Smooth muscle cell (in vitro differentiated cells): ENCODE measurements at regions not wholly inside any gene's neighbourhood (a gene's known extent, or its start where the extent isn't known, plus 50 kb on each side); places are given as distances from the start of the nearest gene placed in this dataset.

ENCODE experiments used
- DNase-seq: peaks from one replicate; lab custom pipeline; 2025; ENCODE audit not compliant: unreplicated experiment; lab: John Stamatoyannopoulos, UW
- H2AFZ ChIP-seq: fragments of 200-600 bp; sonication (generic); 2 replicates; pipeline ENCODE4 v1.6.0; 2016; ENCODE audit warnings: antibody characterized with exemption, low read depth, mild to moderate bottlenecking
- H3F3A ChIP-seq: fragments of 200-600 bp; sonication (generic); 2 replicates; pipeline ENCODE4 v1.6.0; 2017; ENCODE audit warnings: antibody characterized with exemption, low read depth
- H3K27ac ChIP-seq: fragments of 200-600 bp; sonication (generic); 2 replicates; pipeline ENCODE4 v1.5.1; 2016; ENCODE audit warnings: low read depth, mild to moderate bottlenecking
- H3K27me3 ChIP-seq: fragments of 200-600 bp; sonication (generic); 2 replicates; pipeline ENCODE4 v1.6.1; 2016; ENCODE audit warnings: low read depth, mild to moderate bottlenecking
- H3K36me3 ChIP-seq: fragments of 200-600 bp; sonication (generic); 2 replicates; pipeline ENCODE4 v1.5.1; 2016; ENCODE audit warnings: low read depth
- H3K4me1 ChIP-seq: fragments of 200-600 bp; sonication (generic); 2 replicates; pipeline ENCODE4 v1.5.1; 2016; ENCODE audit warnings: low read depth
- H3K4me2 ChIP-seq: fragments of 200-600 bp; sonication (generic); 2 replicates; pipeline ENCODE4 v1.6.0; 2016; ENCODE audit warnings: mild to moderate bottlenecking
- H3K4me3 ChIP-seq: fragments of 200-600 bp; sonication (generic); 2 replicates; pipeline ENCODE4 v1.5.1; 2016; ENCODE audit warnings: mild to moderate bottlenecking
- H3K79me2 ChIP-seq: fragments of 200-600 bp; sonication (generic); 2 replicates; pipeline ENCODE4 v1.6.0; 2016; ENCODE audit warnings: low read depth, mild to moderate bottlenecking
- H3K9ac ChIP-seq: fragments of 200-600 bp; sonication (generic); 2 replicates; pipeline ENCODE4 v1.6.0; 2016; ENCODE audit warnings: low read depth
- H3K9me3 ChIP-seq: fragments of 200-600 bp; sonication (generic); replicated peaks from 2 replicates; pipeline ENCODE4 v1.5.1; 2016; ENCODE audit warnings: low read depth
- H4K20me1 ChIP-seq: fragments of 200-600 bp; sonication (generic); 2 replicates; pipeline ENCODE4 v1.6.0; 2016; ENCODE audit warnings: low read depth
- WGBS: methylation state at CpG from one replicate; pipeline ENCODE4 v1.1.7; 2016; ENCODE audit warnings: low lambda C conversion rate; 5-methylcytosine and 5-hydroxymethylcytosine counted together
- TF ChIP-seq, protein P1 (sequence below): fragments of 200-600 bp; sonication (generic); IDR thresholded peaks from 2 replicates; pipeline ENCODE4 v1.5.1; 2017; ENCODE audit warnings: borderline replicate concordance, mild to moderate bottlenecking, antibody characterized with exemption; ENCODE audit not compliant: insufficient read depth, poor library complexity, severe bottlenecking

DNA sequence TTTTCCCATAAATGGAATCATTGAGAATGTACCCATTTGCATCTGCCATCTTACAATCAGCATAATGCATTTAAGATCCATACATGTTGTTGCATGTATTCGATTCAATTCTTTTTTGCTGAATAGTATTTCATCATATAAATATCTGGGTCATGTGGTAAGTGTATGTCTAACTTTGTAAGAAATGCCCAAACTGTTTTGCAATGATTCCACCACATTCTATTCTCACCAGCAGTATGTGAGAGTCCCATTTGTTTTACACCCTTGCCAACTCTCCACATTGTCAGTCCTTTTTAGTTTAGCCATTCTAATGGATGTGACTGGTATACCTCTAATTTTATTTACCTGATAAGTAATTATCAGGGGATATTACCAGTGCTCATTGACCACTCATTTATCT, 115.8 kb upstream of the PBX1 start:
- no peaks in the 10 kb centered on the region for H3K36me3 ChIP-seq
- TF ChIP-seq, protein P1, sequence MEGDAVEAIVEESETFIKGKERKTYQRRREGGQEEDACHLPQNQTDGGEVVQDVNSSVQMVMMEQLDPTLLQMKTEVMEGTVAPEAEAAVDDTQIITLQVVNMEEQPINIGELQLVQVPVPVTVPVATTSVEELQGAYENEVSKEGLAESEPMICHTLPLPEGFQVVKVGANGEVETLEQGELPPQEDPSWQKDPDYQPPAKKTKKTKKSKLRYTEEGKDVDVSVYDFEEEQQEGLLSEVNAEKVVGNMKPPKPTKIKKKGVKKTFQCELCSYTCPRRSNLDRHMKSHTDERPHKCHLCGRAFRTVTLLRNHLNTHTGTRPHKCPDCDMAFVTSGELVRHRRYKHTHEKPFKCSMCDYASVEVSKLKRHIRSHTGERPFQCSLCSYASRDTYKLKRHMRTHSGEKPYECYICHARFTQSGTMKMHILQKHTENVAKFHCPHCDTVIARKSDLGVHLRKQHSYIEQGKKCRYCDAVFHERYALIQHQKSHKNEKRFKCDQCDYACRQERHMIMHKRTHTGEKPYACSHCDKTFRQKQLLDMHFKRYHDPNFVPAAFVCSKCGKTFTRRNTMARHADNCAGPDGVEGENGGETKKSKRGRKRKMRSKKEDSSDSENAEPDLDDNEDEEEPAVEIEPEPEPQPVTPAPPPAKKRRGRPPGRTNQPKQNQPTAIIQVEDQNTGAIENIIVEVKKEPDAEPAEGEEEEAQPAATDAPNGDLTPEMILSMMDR = no peak
- H3K9ac ChIP-seq = no peak overlapping the region
- no peak overlapping the region for H3K27ac ChIP-seq
- no peaks in the 10 kb centered on the region for H3F3A ChIP-seq
- H3K4me2 ChIP-seq = no peak overlapping the region
- H3K79me2 ChIP-seq = no peaks in the 10 kb centered on the region
- no peak overlapping the region for H3K4me3 ChIP-seq
- no peaks in the 10 kb centered on the region for H3K27me3 ChIP-seq
- no peaks in the 10 kb centered on the region for H3K4me1 ChIP-seq
- no peaks in the 10 kb centered on the region for H4K20me1 ChIP-seq
- no peak overlapping the region for H2AFZ ChIP-seq
- H3K9me3 ChIP-seq = no peaks in the 10 kb centered on the region
- WGBS = 92% methylated on average over 1 of the region's 1 CpG
- no peak for DNase-seq

DNA sequence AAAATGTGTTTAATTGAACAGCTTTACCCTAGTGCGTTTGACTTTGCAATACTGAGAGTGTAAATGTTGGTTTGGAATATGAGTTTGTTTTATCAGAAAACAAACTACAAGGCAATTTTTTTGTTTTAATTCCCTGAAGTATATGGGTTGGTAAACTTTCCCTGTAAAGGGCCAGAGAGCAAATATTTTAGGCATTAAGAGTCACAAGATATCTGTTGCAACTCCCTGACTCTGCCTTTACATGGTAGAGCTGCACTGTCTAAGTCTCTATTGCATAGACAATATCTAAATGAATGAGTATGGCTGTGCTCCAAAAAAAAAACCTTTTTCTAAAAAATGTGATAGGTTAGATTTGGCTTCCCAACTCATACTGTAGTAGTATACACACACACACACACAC, 115.1 kb upstream of the PBX1 start:
- H3K9ac ChIP-seq = no peak overlapping the region
- H3K4me2 ChIP-seq = no peak overlapping the region
- no peak overlapping the region for H3K4me3 ChIP-seq
- no peaks in the 10 kb centered on the region for H3K36me3 ChIP-seq
- H3K27ac ChIP-seq = no peak overlapping the region
- no peak overlapping the region for H2AFZ ChIP-seq
- H3K27me3 ChIP-seq = no peaks in the 10 kb centered on the region
- 98% methylated on average over 1 of the region's 1 CpG for WGBS
- no peak for DNase-seq
- H3K9me3 ChIP-seq = no peaks in the 10 kb centered on the region
- no peaks in the 10 kb centered on the region for H4K20me1 ChIP-seq
- H3K4me1 ChIP-seq = no peaks in the 10 kb centered on the region
- TF ChIP-seq, protein P1 = no peak
- H3F3A ChIP-seq = no peaks in the 10 kb centered on the region
- no peaks in the 10 kb centered on the region for H3K79me2 ChIP-seq

DNA sequence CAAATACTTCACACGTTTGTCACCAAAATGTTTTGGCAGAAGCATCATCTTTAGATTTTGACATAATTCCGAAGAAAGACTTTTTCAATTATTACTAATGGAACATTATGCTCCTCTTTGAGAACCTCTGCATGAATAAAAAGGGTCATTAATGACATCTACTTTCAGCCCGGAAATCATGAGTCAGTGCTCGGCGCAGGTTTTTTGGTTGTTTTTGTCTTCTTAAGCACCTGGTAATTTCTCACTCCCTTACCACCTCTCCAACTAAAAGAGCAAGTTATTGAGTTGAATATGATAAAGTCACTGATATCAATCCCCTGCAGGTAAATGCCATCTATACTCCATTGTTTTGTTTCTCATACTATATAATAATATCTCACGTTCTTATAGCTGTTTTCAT, 113.0 kb upstream of the PBX1 start:
- DNase-seq = no peak
- Histone ChIP-seq H3K9me3 (no peaks in the 10 kb centered on the region), H3K9ac (no peak overlapping the region), H3K79me2 (no peaks in the 10 kb centered on the region), H3K4me3 (no peak overlapping the region), H3K4me2 (no peak overlapping the region), H4K20me1 (no peaks in the 10 kb centered on the region), H3K27me3 (no peaks in the 10 kb centered on the region), H3K36me3 (no peaks in the 10 kb centered on the region), H3F3A (no peaks in the 10 kb centered on the region), H3K27ac (no peak overlapping the region), H2AFZ (no peak overlapping the region), H3K4me1 (no peaks in the 10 kb centered on the region)
- 95% methylated on average over 6 of the region's 6 CpGs for WGBS
- TF ChIP-seq, protein P1 = no peak

DNA sequence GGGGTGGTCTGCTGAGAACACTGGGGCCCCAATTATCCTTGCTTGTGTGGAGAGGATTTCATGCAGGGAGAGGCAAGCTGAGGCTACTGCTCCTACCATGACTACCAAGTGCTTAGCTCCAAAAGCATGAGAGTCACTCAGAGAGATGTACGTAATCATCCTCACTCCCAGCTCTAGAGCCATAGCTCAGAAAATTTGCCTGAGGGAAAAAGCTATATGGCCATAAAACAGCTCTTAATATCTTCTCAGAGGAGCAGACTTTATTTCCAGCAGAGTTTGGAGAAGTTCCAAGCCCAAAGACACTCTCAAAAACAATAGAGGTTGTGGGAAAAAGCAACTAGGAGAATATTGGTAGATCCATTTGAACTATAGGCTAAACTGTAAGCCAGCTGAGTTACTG, 106.4 kb upstream of the PBX1 start:
- TF ChIP-seq, protein P1 = no peak
- WGBS = 83% methylated on average over 1 of the region's 1 CpG

More for the DNA sequence above, 106.4 kb upstream of the PBX1 start:
- no peak overlapping the region for H3K9ac ChIP-seq
- no peaks in the 10 kb centered on the region for H4K20me1 ChIP-seq
- H3K79me2 ChIP-seq = no peaks in the 10 kb centered on the region
- H3K36me3 ChIP-seq = no peaks in the 10 kb centered on the region
- no peak overlapping the region for H3K27ac ChIP-seq
- no peaks in the 10 kb centered on the region for H3K27me3 ChIP-seq
- H3F3A ChIP-seq = no peaks in the 10 kb centered on the region
- no peak for DNase-seq
- no peak overlapping the region for H2AFZ ChIP-seq
- no peak overlapping the region for H3K4me2 ChIP-seq
- H3K4me3 ChIP-seq = no peak overlapping the region
- H3K4me1 ChIP-seq = no peaks in the 10 kb centered on the region
- H3K9me3 ChIP-seq = peaks cover 4% of the 10 kb centered on the region
